PC-3 (cell line): ENCODE measurements at regions not wholly inside any gene's neighbourhood (a gene's known extent, or its start where the extent isn't known, plus 50 kb on each side); places are given as distances from the start of the nearest gene placed in this dataset.

Experiments
- ATAC-seq: fragments of 200-7000 bp; cut with Tn5 transposase; 2 replicates; pipeline ENCODE4 v1.9.1; 2020; ENCODE audit warnings: mild to moderate bottlenecking, moderate library complexity
- BruUV-seq: library from RNA; stranded (reverse); fragments of 400-500 nt; replicated peaks from 2 replicates; lab custom pipeline; 2021; lab: Mats Ljungman, UMichigan
- CTCF ChIA-PET: fragments of 300-600 bp; sonication (Branson Sonifier 250); formaldehyde crosslinking; loops from one replicate; lab custom pipeline; 2022; ENCODE audit warnings: antibody characterized with exemption; lab: Charles Lee
- POLR2A ChIA-PET: fragments of 300-600 bp; sonication (Branson Sonifier 250); formaldehyde crosslinking; loops from one replicate; lab custom pipeline; 2022; ENCODE audit warnings: antibody characterized with exemption; ENCODE audit not compliant: unreplicated experiment; lab: Charles Lee
- DNase-seq: peaks from one replicate; pipeline ENCODE4 v3.0.0-alpha.2; 2015
- H2AFZ ChIP-seq: fragments of 300-600 bp; sonication (generic); 2 replicates; pipeline ENCODE4 v1.6.0; 2016; ENCODE audit warnings: antibody characterized with exemption, low read length
- H3F3A ChIP-seq: fragments of 300-600 bp; sonication (generic); one replicate; pipeline ENCODE4 v1.6.0; 2017; ENCODE audit warnings: antibody characterized with exemption, low read length, control low read depth, mild to moderate bottlenecking; ENCODE audit not compliant: unreplicated experiment
- H3K27ac ChIP-seq: fragments of 300-600 bp; sonication (generic); 2 replicates; pipeline ENCODE4 v1.5.1; 2016; ENCODE audit warnings: mild to moderate bottlenecking, low read length
- H3K27me3 ChIP-seq: fragments of 300-600 bp; sonication (generic); 2 replicates; pipeline ENCODE4 v1.6.1; 2016; ENCODE audit warnings: low read length, mixed read lengths
- H3K36me3 ChIP-seq: fragments of 300-600 bp; sonication (generic); 2 replicates; pipeline ENCODE4 v1.6.1; 2016; ENCODE audit warnings: low read depth, mixed run types, low read length, mixed read lengths
- H3K4me1 ChIP-seq: fragments of 300-600 bp; sonication (generic); 2 replicates; pipeline ENCODE4 v1.5.1; 2016; ENCODE audit warnings: low read length; ENCODE audit not compliant: insufficient read depth
- H3K4me2 ChIP-seq: fragments of 300-600 bp; sonication (generic); 2 replicates; pipeline ENCODE4 v1.6.0; 2016; ENCODE audit warnings: low read length
- H3K4me3 ChIP-seq: fragments of 300-600 bp; sonication (generic); 2 replicates; pipeline ENCODE4 v1.5.1; 2016; ENCODE audit warnings: mild to moderate bottlenecking, low read length, mixed read lengths
- H3K79me2 ChIP-seq: fragments of 300-600 bp; sonication (generic); 2 replicates; pipeline ENCODE4 v1.6.1; 2017; ENCODE audit warnings: low read length, mixed read lengths
- H3K9ac ChIP-seq: fragments of 300-600 bp; sonication (generic); 2 replicates; pipeline ENCODE4 v1.6.0; 2016; ENCODE audit warnings: mild to moderate bottlenecking, low read length
- H3K9me2 ChIP-seq: fragments of 300-600 bp; sonication (generic); replicated peaks from 2 replicates; pipeline ENCODE4 v1.6.1; 2016; ENCODE audit warnings: mixed run types, low read length, mixed read lengths
- H3K9me3 ChIP-seq: fragments of 300-600 bp; sonication (generic); 2 replicates; pipeline ENCODE4 v1.6.1; 2016; ENCODE audit warnings: low read length, mixed read lengths
- H4K20me1 ChIP-seq: fragments of 300-600 bp; sonication (generic); 2 replicates; pipeline ENCODE4 v1.6.1; 2016; ENCODE audit warnings: low read length, mixed read lengths
- EZH2 ChIP-seq: fragments of 300-600 bp; sonication (generic); IDR thresholded peaks from one replicate; pipeline ENCODE4 v1.6.1; 2017; ENCODE audit warnings: antibody characterized with exemption, mild to moderate bottlenecking, low read length; ENCODE audit not compliant: unreplicated experiment
- EZH2phosphoT487 ChIP-seq: fragments of 300-600 bp; sonication (generic); IDR thresholded peaks from 2 replicates; pipeline ENCODE4 v1.6.1; 2018; ENCODE audit warnings: mild to moderate bottlenecking, antibody characterized with exemption, low read length, borderline replicate concordance
- intact Hi-C: fragments of 100-400 bp; cut with micrococcal nuclease; formaldehyde crosslinking; loops from 2 replicates; pipeline ENCODE4 v1.9.0; 2023
- TF ChIP-seq, protein P1 (sequence below): fragments of 300-600 bp; sonication (generic); conservative IDR thresholded peaks from 2 replicates; pipeline ENCODE4 v1.5.1; 2017; ENCODE audit warnings: antibody characterized with exemption, low read depth, mild to moderate bottlenecking, low read length

DNA sequence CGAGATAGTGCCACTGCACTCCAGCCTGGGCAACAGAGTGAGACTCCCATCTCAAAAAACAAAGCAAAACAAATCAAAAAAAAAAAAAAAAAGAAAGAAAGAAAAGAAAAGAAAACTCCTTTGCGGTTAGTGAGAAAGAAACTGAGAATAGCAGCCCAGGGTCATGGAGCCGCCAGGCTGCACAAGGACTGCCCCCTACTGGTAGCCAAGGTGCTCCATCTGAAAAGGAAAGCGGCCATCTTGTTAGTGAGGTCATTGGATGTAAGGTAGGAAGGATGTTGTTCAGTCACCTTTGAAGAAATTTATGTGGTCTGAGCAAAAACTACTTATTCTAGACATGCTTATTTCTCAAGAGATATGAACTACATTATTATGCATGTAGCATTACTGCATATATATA, 660.6 kb upstream of the TENM3 start:
- Histone ChIP-seq H3K4me3 (no peak overlapping the region), H3K27ac (no peak overlapping the region), H3K9me3 (no peaks in the 10 kb centered on the region), H3F3A (no peaks in the 10 kb centered on the region), H3K9ac (no peak overlapping the region), H3K9me2 (no peaks in the 10 kb centered on the region), H3K4me2 (no peak overlapping the region), H2AFZ (no peak overlapping the region), H3K36me3 (no peaks in the 10 kb centered on the region), H4K20me1 (no peaks in the 10 kb centered on the region), H3K4me1 (no peaks in the 10 kb centered on the region), H3K27me3 (no peaks in the 10 kb centered on the region; the same call in 1 of the 2 replicates), H3K79me2 (no peaks in the 10 kb centered on the region)
- TF ChIP-seq EZH2, result no peak
- TF ChIP-seq, protein P1, sequence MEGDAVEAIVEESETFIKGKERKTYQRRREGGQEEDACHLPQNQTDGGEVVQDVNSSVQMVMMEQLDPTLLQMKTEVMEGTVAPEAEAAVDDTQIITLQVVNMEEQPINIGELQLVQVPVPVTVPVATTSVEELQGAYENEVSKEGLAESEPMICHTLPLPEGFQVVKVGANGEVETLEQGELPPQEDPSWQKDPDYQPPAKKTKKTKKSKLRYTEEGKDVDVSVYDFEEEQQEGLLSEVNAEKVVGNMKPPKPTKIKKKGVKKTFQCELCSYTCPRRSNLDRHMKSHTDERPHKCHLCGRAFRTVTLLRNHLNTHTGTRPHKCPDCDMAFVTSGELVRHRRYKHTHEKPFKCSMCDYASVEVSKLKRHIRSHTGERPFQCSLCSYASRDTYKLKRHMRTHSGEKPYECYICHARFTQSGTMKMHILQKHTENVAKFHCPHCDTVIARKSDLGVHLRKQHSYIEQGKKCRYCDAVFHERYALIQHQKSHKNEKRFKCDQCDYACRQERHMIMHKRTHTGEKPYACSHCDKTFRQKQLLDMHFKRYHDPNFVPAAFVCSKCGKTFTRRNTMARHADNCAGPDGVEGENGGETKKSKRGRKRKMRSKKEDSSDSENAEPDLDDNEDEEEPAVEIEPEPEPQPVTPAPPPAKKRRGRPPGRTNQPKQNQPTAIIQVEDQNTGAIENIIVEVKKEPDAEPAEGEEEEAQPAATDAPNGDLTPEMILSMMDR, result no peak
- no peak for TF ChIP-seq EZH2phosphoT487
- intact Hi-C loops, result no loop called here
- ChIA-PET POLR2A (no interaction called here), CTCF (no interaction called here)
- DNase-seq, result no peak
- BruUV-seq, result no TSS peak
- no peak for ATAC-seq

DNA sequence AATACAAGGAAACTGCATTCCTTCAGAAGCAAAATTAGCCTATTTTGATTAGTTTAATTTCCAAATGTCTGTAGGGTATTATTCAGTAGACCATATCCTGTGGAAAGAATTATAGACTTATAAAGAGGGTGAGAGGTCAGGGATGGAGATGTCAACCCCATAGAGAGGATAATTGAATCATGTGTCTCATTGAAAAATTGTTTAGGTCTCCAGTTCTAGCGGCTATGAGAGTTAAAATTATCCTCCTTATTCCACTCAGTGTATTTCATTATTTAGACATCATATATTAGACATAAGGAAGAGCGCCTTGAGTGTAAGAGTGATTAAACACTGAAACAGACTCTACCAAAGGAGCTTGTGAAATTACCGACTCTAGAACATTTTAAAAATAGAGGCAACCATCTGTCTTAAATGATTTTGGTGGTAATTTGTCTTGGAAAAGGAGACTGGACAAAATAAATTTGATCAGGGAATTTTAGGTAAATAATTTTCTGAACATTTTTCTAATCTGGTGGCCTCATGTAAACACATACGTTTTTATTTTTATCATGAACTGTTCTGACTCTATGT, 654.4 kb upstream of the TENM3 start:
- POLR2A ChIA-PET, result no interaction called here

DNA sequence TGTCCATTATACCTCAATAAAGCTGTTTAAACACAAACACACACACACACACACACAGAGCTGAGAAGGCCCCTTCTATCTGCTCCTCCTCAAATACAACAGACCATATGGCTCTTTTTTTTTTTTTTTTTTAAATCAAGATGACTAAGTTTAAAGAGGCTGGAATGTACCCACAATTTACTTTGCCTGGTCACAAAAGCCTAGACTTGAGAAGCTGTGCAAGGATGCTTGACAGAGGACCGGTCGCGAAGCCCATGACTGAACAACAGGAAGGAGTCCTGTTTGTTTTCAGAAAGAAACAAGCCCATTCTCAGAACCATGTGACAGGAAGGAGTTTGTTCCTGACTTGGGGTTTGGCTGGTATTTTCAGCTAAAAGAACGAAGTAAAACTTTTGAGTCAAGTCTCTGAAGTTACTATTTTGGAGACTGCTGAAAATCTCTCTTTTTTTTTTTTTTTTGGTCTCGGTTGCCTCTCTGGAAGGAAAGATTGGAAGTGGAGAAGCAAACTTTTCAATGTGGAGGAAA, 650.9 kb upstream of the TENM3 start:
- TF ChIP-seq EZH2, result no peak
- TF ChIP-seq, protein P1, result no peak
- TF ChIP-seq EZH2phosphoT487, result no peak
- Histone ChIP-seq H4K20me1 (no peaks in the 10 kb centered on the region), H3K9me3 (no peaks in the 10 kb centered on the region), H3K79me2 (no peaks in the 10 kb centered on the region), H3K4me1 (no peaks in the 10 kb centered on the region), H3K4me2 (no peak overlapping the region), H3K36me3 (no peaks in the 10 kb centered on the region), H2AFZ (no peak overlapping the region), H3K27me3 (no peaks in the 10 kb centered on the region), H3K9ac (no peak overlapping the region), H3K27ac (no peak overlapping the region), H3F3A (no peaks in the 10 kb centered on the region), H3K9me2 (no peaks in the 10 kb centered on the region), H3K4me3 (no peak overlapping the region)
- intact Hi-C loops, result no loop called here
- DNase-seq (no peak), ATAC-seq (no peak)
- ChIA-PET CTCF (no interaction called here), POLR2A (no interaction called here)
- BruUV-seq, result no TSS peak

More for the DNA sequence above, 654.4 kb upstream of the TENM3 start:
- Histone ChIP-seq H3K9me3 (no peaks in the 10 kb centered on the region), H3K4me2 (no peak overlapping the region), H2AFZ (no peak overlapping the region), H3K79me2 (no peaks in the 10 kb centered on the region), H3K27me3 (no peaks in the 10 kb centered on the region; the same call in 1 of the 2 replicates), H3F3A (no peaks in the 10 kb centered on the region), H3K9me2 (no peaks in the 10 kb centered on the region), H3K27ac (no peak overlapping the region), H3K4me1 (no peaks in the 10 kb centered on the region), H3K4me3 (no peak overlapping the region), H3K9ac (no peak overlapping the region), H4K20me1 (no peaks in the 10 kb centered on the region), H3K36me3 (no peaks in the 10 kb centered on the region)
- intact Hi-C loops, result no loop called here
- CTCF ChIA-PET, result no interaction called here
- DNase-seq (no peak), ATAC-seq (no peak)
- TF ChIP-seq EZH2phosphoT487, result no peak
- no TSS peak for BruUV-seq
